ENCODE measurements at regions not wholly inside any gene's neighbourhood (a gene's known extent, or its start where the extent isn't known, plus 50 kb on each side); places are given as distances from the start of the nearest gene placed in this dataset.

DNA sequence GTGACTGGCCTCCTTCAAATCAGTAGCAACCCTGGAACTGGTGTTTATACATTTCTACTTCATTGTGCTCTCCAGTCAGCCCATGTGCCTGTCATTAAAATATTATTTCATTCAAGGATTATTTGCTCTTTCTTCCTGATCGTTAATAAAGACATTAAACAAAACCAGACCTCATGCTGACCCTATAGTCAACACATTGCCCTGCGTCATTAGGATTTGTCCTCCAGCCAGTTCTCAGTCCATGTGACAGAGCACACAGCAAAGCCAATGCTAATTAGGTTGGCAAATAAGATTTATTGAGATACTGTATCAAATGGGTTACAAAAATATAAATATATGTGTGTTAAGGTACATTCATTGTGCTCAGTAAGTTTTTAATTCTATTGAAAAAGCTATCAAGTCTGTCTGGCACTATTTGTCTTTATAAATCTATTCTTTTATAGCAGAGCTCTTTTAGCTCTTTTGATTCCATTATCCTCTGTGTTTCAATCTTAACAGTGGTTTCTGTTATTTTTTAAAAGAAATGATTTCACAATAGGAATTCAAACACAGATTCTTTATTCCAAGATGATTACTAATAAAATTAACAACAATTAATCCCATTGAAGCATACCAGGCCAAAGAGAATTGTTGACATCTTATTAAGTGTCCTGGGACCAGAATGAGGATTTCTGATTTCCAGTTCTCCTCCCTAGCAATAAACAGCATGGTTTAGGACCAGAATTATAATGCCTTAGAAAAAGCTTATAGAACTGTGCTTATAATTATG lies 209.4 kb upstream of the RGMB start:
- intact Hi-C loops (cut with micrococcal nuclease; ENCODE audit: unreplicated experiment) = no loop called here
- H3K4me1 Mint-ChIP-seq (ENCODE audit: low read depth, unreplicated experiment) = no peaks in the 10 kb centered on the region
- H3K27ac Mint-ChIP-seq (ENCODE audit: unreplicated experiment) = no peak overlapping the region
- no peaks in the 10 kb centered on the region for H3K27me3 Mint-ChIP-seq (ENCODE audit: unreplicated experiment)
- CTCF ChIA-PET = no interaction called here
- H3K36me3 Mint-ChIP-seq (ENCODE audit: insufficient read depth, unreplicated experiment) = no peaks in the 10 kb centered on the region
- DNase-seq = no peak
- TF ChIP-seq, protein P1, sequence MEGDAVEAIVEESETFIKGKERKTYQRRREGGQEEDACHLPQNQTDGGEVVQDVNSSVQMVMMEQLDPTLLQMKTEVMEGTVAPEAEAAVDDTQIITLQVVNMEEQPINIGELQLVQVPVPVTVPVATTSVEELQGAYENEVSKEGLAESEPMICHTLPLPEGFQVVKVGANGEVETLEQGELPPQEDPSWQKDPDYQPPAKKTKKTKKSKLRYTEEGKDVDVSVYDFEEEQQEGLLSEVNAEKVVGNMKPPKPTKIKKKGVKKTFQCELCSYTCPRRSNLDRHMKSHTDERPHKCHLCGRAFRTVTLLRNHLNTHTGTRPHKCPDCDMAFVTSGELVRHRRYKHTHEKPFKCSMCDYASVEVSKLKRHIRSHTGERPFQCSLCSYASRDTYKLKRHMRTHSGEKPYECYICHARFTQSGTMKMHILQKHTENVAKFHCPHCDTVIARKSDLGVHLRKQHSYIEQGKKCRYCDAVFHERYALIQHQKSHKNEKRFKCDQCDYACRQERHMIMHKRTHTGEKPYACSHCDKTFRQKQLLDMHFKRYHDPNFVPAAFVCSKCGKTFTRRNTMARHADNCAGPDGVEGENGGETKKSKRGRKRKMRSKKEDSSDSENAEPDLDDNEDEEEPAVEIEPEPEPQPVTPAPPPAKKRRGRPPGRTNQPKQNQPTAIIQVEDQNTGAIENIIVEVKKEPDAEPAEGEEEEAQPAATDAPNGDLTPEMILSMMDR (IDR thresholded peaks at IDR 0.05; ENCODE audit: unreplicated experiment) = no peak
- H3K9me3 Mint-ChIP-seq (ENCODE audit: low read depth, unreplicated experiment) = no peaks in the 10 kb centered on the region
- BruUV-seq (replicated peaks) = no TSS peak
- H3K4me3 Mint-ChIP-seq (ENCODE audit: low read depth, unreplicated experiment) = no peak overlapping the region

DNA sequence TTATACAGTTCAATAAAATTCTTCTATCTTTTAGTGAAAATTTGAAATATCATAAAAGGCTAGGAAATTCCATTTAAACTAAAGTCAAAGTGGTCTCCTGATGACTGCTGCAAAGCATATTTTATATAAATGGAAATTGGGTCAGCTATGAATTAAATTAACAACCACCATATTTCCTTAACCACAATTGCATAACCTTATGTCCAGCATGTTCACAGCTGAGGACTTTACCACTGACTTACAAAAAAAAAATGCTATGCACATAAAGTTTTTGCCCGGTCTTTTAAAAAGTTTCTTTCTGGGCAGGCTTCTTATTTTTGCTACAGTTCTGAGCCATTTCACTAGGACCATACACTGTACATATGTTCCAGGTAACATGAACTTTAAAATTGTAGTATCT lies 208.6 kb upstream of the RGMB start:
- CTCF ChIA-PET = no interaction called here
- intact Hi-C loops (cut with micrococcal nuclease; ENCODE audit: unreplicated experiment) = no loop called here

DNA sequence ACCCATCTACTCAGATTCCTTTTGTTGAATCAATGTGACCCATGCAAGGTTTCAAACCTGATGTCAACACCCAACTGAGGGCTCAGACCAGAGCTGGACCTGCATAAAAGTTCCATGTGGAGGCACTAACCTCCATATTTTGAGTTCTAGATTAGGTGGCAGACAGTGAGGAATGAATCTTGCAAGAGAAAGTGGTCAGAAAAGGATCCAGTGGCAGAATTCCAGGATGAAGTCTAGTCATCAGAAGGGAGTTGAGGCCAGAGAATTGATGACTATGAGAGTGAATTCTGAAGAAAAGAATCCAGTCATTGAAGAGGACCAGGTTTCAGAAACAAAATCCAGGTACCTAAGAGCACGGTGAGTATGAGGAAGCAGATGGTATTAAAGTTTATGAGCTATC lies 205.1 kb upstream of the RGMB start:
- DNase-seq = no peak
- Mint-ChIP-seq H3K4me3 (ENCODE audit: low read depth, unreplicated experiment) (no peak overlapping the region), H3K27me3 (ENCODE audit: unreplicated experiment) (no peaks in the 10 kb centered on the region), H3K27ac (ENCODE audit: unreplicated experiment) (no peak overlapping the region), H3K9me3 (ENCODE audit: low read depth, unreplicated experiment) (no peaks in the 10 kb centered on the region), H3K36me3 (ENCODE audit: insufficient read depth, unreplicated experiment) (no peaks in the 10 kb centered on the region), H3K4me1 (ENCODE audit: low read depth, unreplicated experiment) (peaks cover 12% of the 10 kb centered on the region)
- TF ChIP-seq, protein P1 (IDR thresholded peaks at IDR 0.05; ENCODE audit: unreplicated experiment) = no peak
- CTCF ChIA-PET = interaction anchor here (0.7 kb wide), 1 partner anchor 1031 kb away, joined by 5 read pairs; no protein-coding TSS in a partner anchor
- no TSS peak for BruUV-seq (replicated peaks)
- intact Hi-C loops (cut with micrococcal nuclease; ENCODE audit: unreplicated experiment) = no loop called here

More for the DNA sequence above, 208.6 kb upstream of the RGMB start:
- BruUV-seq (replicated peaks) = no TSS peak
- TF ChIP-seq, protein P1 (IDR thresholded peaks at IDR 0.05; ENCODE audit: unreplicated experiment) = no peak
- H3K27ac Mint-ChIP-seq (ENCODE audit: unreplicated experiment) = no peak overlapping the region
- DNase-seq = no peak
- no peaks in the 10 kb centered on the region for H3K9me3 Mint-ChIP-seq (ENCODE audit: low read depth, unreplicated experiment)
- H3K36me3 Mint-ChIP-seq (ENCODE audit: insufficient read depth, unreplicated experiment) = no peaks in the 10 kb centered on the region
- peaks cover 2% of the 10 kb centered on the region for H3K4me1 Mint-ChIP-seq (ENCODE audit: low read depth, unreplicated experiment)
- no peaks in the 10 kb centered on the region for H3K27me3 Mint-ChIP-seq (ENCODE audit: unreplicated experiment)
- H3K4me3 Mint-ChIP-seq (ENCODE audit: low read depth, unreplicated experiment) = no peak overlapping the region

DNA sequence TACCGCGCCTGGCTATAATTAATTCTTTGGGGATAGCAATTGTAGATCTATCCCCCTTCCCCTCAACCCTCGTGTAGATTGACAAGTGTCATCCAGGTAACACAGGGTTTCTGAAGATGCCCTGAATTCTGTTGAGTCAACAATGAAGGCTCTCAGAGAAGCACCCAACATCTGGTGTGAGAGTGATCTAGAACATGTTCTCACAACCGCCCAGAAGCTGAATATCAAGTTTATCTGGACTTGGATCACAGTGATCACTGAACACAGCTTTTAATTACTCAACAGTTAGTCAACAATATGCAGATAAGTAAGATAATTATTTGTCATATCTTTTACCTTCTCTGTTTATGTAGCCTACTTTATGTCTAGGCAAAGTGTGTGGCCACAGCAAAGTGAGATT lies 204.2 kb upstream of the RGMB start:
- H3K4me1 Mint-ChIP-seq (ENCODE audit: low read depth, unreplicated experiment) = peaks cover 12% of the 10 kb centered on the region
- CTCF ChIA-PET = no interaction called here
- TF ChIP-seq, protein P1 (IDR thresholded peaks at IDR 0.05; ENCODE audit: unreplicated experiment) = no peak
- no peaks in the 10 kb centered on the region for H3K9me3 Mint-ChIP-seq (ENCODE audit: low read depth, unreplicated experiment)
- H3K4me3 Mint-ChIP-seq (ENCODE audit: low read depth, unreplicated experiment) = no peak overlapping the region
- H3K36me3 Mint-ChIP-seq (ENCODE audit: insufficient read depth, unreplicated experiment) = no peaks in the 10 kb centered on the region
- no peak overlapping the region for H3K27ac Mint-ChIP-seq (ENCODE audit: unreplicated experiment)
- H3K27me3 Mint-ChIP-seq (ENCODE audit: unreplicated experiment) = no peaks in the 10 kb centered on the region
- intact Hi-C loops (cut with micrococcal nuclease; ENCODE audit: unreplicated experiment) = no loop called here
- no peak for DNase-seq
- no TSS peak for BruUV-seq (replicated peaks)
